Natural killer cell treated with Interleukin-12 subunit alpha and Interleukin-12 subunit beta and Interleukin-15 and Interleukin-18, amount 100 ng/mL, for 72 hours (primary cell): ENCODE measurements at regions not wholly inside any gene's neighbourhood (a gene's known extent, or its start where the extent isn't known, plus 50 kb on each side); places are given as distances from the start of the nearest gene placed in this dataset.
"Not testable (repeated sequence)": the region's sequence is repeated elsewhere in the genome, so short reads cannot be mapped to it uniquely, and the experiment has no call there.

Experiments
- ATAC-seq, 2 donors: fragments of 150-1000 bp; cut with Tn5 transposase in 1 of 2; sonication (Bioruptor Pico), chemical (Tn5 transposase) in 1 of 2; 2 replicates each; pipeline ENCODE4 v1.10.0; 2021
- DNase-seq: peaks from one replicate; pipeline ENCODE4 v3.0.0; 2022; ENCODE audit warnings: low spot score
- H3K27ac Mint-ChIP-seq, 2 donors: 1 replicate in 1 of 2; 2 replicates in 1 of 2; pipeline ENCODE4 v1.8.0; 2022; ENCODE audit warnings: mixed read lengths in 2 of 2, mild to moderate bottlenecking in 1 of 2, moderate library complexity in 1 of 2
- H3K27me3 Mint-ChIP-seq, 2 donors: 1 replicate in 1 of 2; 2 replicates in 1 of 2; pipeline ENCODE4 v1.8.0; 2022; ENCODE audit warnings: mixed read lengths in 2 of 2
- H3K36me3 Mint-ChIP-seq: one replicate; pipeline ENCODE4 v1.8.0; 2022; ENCODE audit warnings: mixed read lengths
- H3K4me1 Mint-ChIP-seq, 2 donors: 1 replicate in 1 of 2; 2 replicates in 1 of 2; pipeline ENCODE4 v1.8.0; 2022; ENCODE audit warnings: low read depth in 2 of 2, mixed read lengths in 2 of 2, mild to moderate bottlenecking in 1 of 2
- H3K4me3 Mint-ChIP-seq: one replicate; pipeline ENCODE4 v1.8.0; 2022; ENCODE audit warnings: mixed read lengths
- H3K9me3 Mint-ChIP-seq: 2 replicates; pipeline ENCODE4 v1.8.0; 2022; ENCODE audit warnings: mixed read lengths

DNA sequence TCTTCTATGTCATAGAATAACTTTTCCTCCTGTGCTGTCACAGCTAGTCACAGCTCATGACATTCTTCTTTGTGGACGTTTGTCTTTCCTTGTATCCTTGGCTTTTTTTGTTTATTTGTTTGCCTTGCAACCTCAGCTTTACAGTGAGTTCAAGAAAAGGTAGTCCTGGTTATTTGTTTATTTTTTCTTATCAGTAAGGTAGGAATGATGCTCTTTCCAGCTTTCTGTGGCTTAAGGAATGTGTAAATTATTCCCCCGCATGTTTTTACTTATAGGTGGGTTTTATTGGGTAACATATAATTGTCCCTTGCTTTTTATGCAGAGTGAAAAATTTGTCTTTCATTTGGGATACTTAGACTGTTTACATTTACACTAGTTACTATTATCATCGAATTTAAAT is 1673.6 kb upstream of the FLRT2 start:
- H3K9me3 Mint-ChIP-seq = peaks cover 19% of the 10 kb centered on the region
- no peak overlapping the region for H3K4me3 Mint-ChIP-seq
- H3K36me3 Mint-ChIP-seq = no peaks in the 10 kb centered on the region
- no peak for DNase-seq
- H3K27ac Mint-ChIP-seq = no peak overlapping the region
- H3K4me1 Mint-ChIP-seq = no peaks in the 10 kb centered on the region
- H3K27me3 Mint-ChIP-seq = no peaks in the 10 kb centered on the region
- ATAC-seq = no peak

DNA sequence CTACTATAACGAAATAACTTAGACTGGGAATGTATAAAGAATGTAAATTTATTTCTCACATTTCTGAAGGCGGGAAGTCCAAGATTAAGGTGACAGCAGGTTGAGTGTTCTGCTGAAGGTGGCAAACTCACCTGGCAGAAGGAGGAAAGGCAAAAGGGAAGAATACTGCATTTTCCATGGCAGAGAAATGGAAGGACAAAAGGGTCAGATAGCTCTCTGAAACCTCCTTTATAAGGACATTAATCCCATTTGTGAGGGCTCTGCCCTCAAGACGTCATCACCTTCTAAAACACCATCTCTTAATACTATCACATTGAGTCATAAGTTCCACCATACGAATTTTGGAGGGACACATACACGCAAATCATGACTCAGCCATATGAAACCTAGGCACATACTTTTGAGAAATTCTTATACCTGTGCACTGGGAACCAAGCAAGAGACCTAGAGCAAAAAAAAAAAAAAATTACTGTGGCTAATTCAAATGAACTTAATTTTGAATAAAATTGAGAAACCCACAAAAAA is 1669.3 kb upstream of the FLRT2 start:
- no peaks in the 10 kb centered on the region for H3K36me3 Mint-ChIP-seq
- DNase-seq = no peak
- H3K4me1 Mint-ChIP-seq = no peaks in the 10 kb centered on the region
- no peak for ATAC-seq
- H3K4me3 Mint-ChIP-seq = no peak overlapping the region
- H3K27ac Mint-ChIP-seq = no peak overlapping the region
- no peaks in the 10 kb centered on the region for H3K27me3 Mint-ChIP-seq
- peaks cover 27% of the 10 kb centered on the region for H3K9me3 Mint-ChIP-seq

DNA sequence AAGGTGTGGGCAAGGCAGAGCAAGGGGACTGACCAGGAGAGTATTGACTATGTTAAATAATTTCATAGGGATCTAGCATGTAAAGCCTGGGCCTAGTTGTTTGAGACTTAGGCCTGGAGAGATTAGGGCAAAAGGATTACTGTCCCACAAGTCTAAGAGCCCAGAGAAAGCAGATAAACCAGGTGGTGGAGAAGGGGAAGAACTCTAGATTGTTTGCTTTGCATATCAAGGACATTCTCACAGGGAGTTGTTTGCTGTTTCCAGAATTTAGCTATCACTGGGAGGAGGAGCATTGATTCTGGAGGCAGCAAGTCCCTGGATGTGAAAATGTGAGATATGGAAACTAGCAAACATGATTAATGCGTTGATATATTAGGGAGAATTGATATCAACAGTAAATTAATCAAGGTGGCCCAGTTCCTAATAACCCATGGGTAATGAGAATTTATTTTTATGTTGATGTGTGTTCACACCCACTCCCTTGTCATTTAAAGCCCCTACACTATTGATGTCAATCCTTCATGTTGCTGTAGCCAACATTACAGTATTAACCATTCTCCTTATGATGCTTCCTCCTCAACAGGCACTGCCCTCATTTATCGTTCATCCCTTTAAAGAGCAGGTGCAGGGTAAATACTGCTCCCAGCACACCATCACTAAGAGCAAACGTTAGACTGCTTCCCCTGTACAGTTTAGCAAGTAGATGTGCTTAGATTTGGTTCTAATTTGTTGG is 1666.7 kb upstream of the FLRT2 start:
- H3K4me1 Mint-ChIP-seq = no peaks in the 10 kb centered on the region
- H3K4me3 Mint-ChIP-seq = no peak overlapping the region
- ATAC-seq = no peak
- H3K27ac Mint-ChIP-seq = no peak overlapping the region
- DNase-seq = no peak
- H3K36me3 Mint-ChIP-seq = no peaks in the 10 kb centered on the region
- H3K9me3 Mint-ChIP-seq = peaks cover 23% of the 10 kb centered on the region
- H3K27me3 Mint-ChIP-seq = no peaks in the 10 kb centered on the region

DNA sequence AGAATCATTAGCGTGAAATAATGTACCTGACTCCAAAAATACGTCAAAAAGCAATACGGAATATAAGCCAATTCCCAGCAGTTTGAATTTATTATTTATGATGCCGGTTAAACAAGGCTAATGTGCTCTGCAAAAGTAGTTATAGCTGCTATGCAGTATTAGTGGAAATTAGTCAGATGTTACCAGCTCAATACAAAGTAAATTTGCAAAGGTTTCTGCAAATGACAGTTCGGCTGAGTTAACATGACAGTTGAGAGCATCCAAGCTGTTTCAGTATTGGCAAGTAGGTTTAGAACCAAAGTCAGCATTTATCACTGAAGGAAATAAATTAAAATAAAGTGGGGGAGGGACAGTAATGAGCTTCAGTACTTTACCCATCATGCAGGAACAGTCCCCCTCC is 1665.8 kb upstream of the FLRT2 start:
- Mint-ChIP-seq H3K27me3 (no peaks in the 10 kb centered on the region), H3K36me3 (no peaks in the 10 kb centered on the region), H3K9me3 (peaks cover 22% of the 10 kb centered on the region), H3K27ac (no peak overlapping the region), H3K4me1 (no peaks in the 10 kb centered on the region), H3K4me3 (no peak overlapping the region)
- DNase-seq (no peak), ATAC-seq (no peak)

DNA sequence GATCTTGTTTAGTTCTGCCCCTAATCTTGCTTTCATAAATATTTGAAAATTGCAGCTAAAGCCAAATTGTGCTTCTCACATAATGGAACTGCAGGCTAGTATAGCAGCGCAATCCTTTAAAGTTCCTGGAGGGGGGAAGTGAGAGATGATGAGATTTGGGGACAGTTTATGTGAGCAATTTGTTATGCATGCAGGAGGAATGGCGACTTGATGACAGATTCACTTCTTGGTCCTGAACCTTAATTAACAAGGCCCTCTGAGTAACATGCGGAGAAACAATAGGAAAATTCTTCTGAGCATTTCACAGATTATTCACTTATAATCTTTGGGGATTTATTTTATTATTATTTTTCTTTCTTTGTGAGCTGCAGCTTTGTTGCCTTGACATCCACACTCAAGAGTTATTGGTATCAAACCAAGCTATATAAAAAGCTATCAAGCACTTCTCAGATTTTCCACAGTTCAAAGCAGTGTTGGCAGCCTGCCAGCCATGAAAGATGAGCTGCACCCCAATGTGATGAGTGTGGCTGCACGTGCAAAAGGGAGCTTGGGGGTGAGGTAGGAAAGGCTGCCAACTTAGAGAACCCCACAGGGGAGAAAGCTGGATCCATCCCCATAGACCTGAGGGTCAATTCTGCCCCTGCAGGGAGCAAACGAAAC is 1662.2 kb upstream of the FLRT2 start:
- no peak for ATAC-seq
- Mint-ChIP-seq H3K9me3 (peaks cover 20% of the 10 kb centered on the region), H3K36me3 (no peaks in the 10 kb centered on the region), H3K27me3 (no peaks in the 10 kb centered on the region), H3K4me1 (no peaks in the 10 kb centered on the region), H3K4me3 (no peak overlapping the region), H3K27ac (no peak overlapping the region)
- no peak for DNase-seq

DNA sequence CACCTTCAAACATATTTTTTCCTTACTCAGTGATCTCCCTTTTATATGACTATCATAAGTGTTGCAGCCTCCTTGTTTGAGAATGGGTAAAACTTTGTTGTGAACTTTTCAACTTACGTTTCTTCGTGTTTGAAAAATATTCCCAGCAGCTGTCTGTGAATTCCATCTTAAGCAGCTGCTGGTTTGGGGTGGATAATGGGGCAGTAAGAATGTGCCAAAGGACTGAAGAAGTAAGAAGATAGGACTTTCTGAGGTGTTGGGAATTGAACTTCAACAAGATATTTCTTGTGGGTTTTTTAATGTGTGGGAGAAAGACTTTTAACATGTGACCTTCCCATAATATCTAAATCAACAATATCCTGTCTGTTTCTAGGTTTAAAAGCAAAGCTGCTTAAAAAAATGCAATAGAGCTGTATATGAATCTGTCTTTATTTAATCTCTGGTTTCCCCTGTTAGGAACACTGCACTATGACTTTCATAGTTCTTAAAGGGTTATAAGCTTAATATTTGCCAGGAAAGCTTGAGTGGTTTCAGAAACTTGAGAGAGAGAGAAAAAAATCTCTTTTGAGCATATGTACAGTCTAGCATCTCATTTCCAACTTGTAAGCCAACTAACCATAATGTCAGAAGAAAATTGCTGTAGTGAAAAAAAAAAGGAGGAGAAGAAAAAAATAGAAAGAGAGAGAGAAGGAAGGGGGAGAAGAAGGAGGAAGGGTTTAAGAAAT is 1659.2 kb upstream of the FLRT2 start:
- Mint-ChIP-seq H3K4me1 (no peaks in the 10 kb centered on the region), H3K9me3 (peaks cover 9% of the 10 kb centered on the region), H3K27me3 (no peaks in the 10 kb centered on the region), H3K4me3 (no peak overlapping the region), H3K36me3 (no peaks in the 10 kb centered on the region), H3K27ac (no peak overlapping the region)
- no peak for DNase-seq
- no peak for ATAC-seq

DNA sequence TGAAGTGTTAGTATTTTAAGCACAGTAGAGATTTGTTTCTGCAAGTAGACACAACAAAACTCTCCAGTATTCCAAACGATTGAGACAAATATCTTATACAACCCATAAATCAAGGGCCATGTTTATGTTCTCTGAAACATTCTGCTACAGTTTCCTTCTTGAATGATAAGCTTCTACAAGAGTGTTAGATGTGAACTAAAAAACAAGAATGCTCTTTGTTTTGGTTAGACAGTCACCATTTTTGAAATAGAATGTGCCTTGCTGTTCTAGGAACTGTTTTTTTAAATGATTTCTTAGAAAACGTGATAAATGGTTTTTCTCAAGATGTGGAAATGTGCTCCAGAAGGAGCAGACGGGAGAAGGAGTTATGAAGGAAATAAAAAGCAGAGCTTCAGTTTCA is 1656.3 kb upstream of the FLRT2 start:
- DNase-seq (no peak), ATAC-seq (no peak)
- peaks cover 13% of the 10 kb centered on the region for H3K9me3 Mint-ChIP-seq
- no peaks in the 10 kb centered on the region for H3K36me3 Mint-ChIP-seq
- no peaks in the 10 kb centered on the region for H3K4me1 Mint-ChIP-seq
- H3K27me3 Mint-ChIP-seq = no peaks in the 10 kb centered on the region
- no peak overlapping the region for H3K27ac Mint-ChIP-seq
- no peak overlapping the region for H3K4me3 Mint-ChIP-seq

DNA sequence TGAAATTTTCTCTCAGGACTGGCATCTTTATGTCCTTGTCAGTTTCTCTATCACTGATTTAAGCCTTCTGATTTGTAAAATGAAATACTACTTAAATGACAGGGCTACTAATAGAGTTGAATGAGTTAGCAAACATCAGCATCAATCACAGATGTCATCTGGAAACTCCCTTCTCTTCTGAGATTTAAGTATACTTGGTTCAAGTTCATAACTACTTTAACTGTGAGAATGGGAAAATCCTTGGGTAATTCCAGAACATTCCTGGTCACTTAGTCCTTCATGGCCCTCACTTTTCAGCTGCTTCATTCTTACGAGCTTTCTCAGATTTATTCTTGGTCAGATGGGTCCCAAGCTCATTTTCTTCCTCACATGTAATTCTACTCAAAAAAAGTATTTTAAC is 1655.3 kb upstream of the FLRT2 start:
- Mint-ChIP-seq H3K9me3 (peaks cover 13% of the 10 kb centered on the region), H3K36me3 (no peaks in the 10 kb centered on the region), H3K27me3 (no peaks in the 10 kb centered on the region), H3K4me1 (no peaks in the 10 kb centered on the region), H3K27ac (no peak overlapping the region), H3K4me3 (no peak overlapping the region)
- ATAC-seq (no peak), DNase-seq (no peak)

DNA sequence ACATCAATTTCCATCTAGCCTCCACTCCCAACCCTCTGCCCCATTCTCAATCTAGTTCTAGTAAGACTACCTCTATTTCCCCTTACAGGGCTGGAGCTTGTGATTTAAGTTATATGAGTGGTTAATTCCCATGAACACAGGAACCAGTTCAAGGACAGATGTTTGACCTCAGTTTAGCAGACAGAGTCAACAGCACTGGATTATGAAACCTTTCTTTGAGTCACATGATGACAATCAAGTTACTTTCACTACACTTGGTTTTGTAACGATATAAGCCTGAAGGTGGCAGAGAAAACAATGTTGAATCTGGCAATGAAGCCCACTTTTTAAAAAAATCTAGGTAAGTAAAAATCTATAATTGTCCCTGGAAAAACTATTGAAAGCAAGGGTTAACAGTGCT is 1646.2 kb upstream of the FLRT2 start:
- DNase-seq = no peak
- Mint-ChIP-seq H3K36me3 (no peaks in the 10 kb centered on the region), H3K9me3 (peaks cover 14% of the 10 kb centered on the region), H3K27me3 (no peaks in the 10 kb centered on the region), H3K27ac (no peak overlapping the region), H3K4me1 (no peaks in the 10 kb centered on the region), H3K4me3 (no peak overlapping the region)
- ATAC-seq = no peak

DNA sequence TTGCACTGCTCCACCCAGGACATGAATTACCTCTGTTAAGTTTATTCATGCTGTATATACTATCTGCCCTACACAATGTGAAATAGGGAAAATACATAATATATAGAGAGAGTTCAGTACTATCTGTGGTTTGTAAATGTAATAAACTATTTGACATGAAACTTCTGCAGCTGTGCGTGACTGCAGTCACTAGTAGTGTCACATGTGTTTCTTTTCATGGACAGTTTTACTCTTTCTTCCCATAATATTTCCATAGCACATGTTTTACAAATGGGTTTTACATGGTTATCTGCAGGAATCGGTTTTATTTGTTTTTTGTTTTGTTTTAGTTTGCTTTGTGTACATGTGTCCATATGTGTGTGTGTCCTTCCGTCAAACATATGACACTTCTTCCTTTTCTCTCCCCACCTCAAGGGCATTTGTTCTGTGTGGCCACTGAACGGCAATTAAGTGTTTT is 1644.1 kb upstream of the FLRT2 start:
- Mint-ChIP-seq H3K4me3 (no peak overlapping the region), H3K27me3 (no peaks in the 10 kb centered on the region), H3K9me3 (peaks cover 12% of the 10 kb centered on the region), H3K4me1 (no peaks in the 10 kb centered on the region), H3K36me3 (no peaks in the 10 kb centered on the region), H3K27ac (no peak overlapping the region)
- ATAC-seq (no peak), DNase-seq (no peak)

DNA sequence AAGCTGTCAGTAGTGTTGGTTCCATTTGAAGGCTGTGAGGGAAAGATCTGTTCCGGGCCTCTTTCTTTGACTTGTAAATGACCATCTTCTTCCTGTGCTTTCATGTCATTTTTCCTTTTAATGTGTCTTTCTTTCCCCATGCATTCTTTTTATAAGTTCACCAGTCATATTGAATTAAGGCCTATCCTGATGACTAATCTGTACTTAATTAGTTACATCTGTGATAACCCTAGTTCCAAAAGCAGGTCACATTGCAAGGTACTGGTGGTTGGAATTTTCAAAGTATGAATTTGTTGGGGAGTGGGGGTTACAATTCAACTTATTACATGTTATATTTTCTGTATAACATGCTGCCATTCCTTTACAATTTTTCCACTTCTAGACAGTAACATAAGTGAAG is 1642.1 kb upstream of the FLRT2 start:
- H3K4me3 Mint-ChIP-seq = no peak overlapping the region
- no peak for DNase-seq
- no peaks in the 10 kb centered on the region for H3K36me3 Mint-ChIP-seq
- no peaks in the 10 kb centered on the region for H3K27me3 Mint-ChIP-seq
- ATAC-seq = no peak
- H3K9me3 Mint-ChIP-seq = peaks cover 12% of the 10 kb centered on the region
- no peak overlapping the region for H3K27ac Mint-ChIP-seq
- no peaks in the 10 kb centered on the region for H3K4me1 Mint-ChIP-seq

DNA sequence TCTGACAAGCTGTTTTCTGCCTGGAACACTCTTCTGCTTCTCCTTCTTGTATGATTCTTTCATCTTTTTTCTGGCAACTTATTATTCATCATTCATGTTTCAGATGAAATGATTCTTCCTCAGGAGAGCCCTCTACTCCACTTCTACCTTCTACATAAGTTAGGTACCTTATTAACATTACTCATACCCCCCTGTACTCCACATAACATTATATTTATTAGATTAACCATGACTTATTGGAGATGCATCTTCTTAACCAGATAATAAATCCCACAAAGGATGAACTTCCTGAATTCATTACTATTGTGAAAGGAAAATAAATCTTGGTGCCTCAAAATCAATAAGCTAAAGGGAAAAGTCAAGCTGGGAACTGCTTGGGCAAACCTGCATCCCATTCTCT is 1636.5 kb upstream of the FLRT2 start:
- H3K36me3 Mint-ChIP-seq = no peaks in the 10 kb centered on the region
- H3K4me3 Mint-ChIP-seq = no peak overlapping the region
- ATAC-seq = no peak
- no peaks in the 10 kb centered on the region for H3K4me1 Mint-ChIP-seq
- peaks cover 8% of the 10 kb centered on the region for H3K9me3 Mint-ChIP-seq
- H3K27me3 Mint-ChIP-seq = no peaks in the 10 kb centered on the region
- no peak for DNase-seq
- no peak overlapping the region for H3K27ac Mint-ChIP-seq

DNA sequence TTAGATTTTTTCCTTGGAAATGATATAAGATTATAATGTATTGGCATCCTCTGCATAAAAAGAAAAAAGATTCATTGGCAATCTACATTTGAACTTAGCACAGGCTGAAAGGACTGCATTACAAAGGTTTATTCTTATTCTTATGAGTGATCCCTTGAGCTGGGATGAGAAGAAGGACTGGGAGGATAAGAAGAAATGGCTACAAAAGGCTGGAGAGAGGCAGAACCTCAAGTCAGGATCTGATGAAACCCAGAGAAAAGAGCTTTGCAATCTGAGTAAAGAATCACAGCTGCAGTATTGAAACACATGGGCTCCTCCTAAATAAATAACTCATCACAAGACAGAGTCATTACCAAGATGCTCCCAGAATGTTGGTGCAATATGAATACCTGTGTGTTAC is 1635.4 kb upstream of the FLRT2 start:
- DNase-seq (no peak), ATAC-seq (no peak)
- Mint-ChIP-seq H3K4me3 (no peak overlapping the region), H3K27me3 (no peaks in the 10 kb centered on the region), H3K36me3 (no peaks in the 10 kb centered on the region), H3K9me3 (peaks cover 4% of the 10 kb centered on the region), H3K4me1 (no peaks in the 10 kb centered on the region), H3K27ac (no peak overlapping the region)

DNA sequence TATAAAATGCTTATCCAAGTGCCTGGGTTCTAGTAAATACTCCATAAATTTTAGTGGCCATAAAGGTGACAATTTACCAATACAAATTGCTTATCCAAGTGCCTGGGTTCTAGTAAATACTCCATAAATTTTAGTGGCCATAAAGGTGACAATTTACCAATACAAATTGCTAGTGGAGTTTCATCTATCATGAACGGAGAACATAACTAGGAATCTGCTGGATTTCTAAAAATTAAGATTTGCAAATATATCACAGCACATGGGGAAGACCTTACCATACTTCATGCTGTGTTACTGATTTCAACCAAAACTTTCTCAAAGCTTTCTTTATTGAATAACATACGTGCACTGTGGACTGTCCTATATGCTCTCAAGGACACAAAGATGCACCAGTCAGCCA is 1631.4 kb upstream of the FLRT2 start:
- not testable (repeated sequence) for H3K9me3 Mint-ChIP-seq, H3K4me1 Mint-ChIP-seq, H3K36me3 Mint-ChIP-seq, ATAC-seq, H3K4me3 Mint-ChIP-seq, DNase-seq, H3K27ac Mint-ChIP-seq, H3K27me3 Mint-ChIP-seq
